Esophagus muscularis mucosa (tissue), 4 donors: ENCODE measurements at regions not wholly inside any gene's neighbourhood (a gene's known extent, or its start where the extent isn't known, plus 50 kb on each side); places are given as distances from the start of the nearest gene placed in this dataset.

Experiments used
- DNase-seq: peaks from one replicate; pipeline ENCODE4 v3.0.0-alpha.2; 2017; ENCODE audit errors: extremely low spot score
- H3K27ac ChIP-seq, 4 donors: fragments of 200-600 bp; sonication (generic); replicated peaks in 1 of 4; 1 replicate in 3 of 4; 2 replicates in 1 of 4; pipeline ENCODE4 v1.5.1; 2016 to 2019; ENCODE audit warnings: mild to moderate bottlenecking in 1 of 4
- H3K27me3 ChIP-seq, 4 donors: fragments of 200-600 bp; sonication (generic); one replicate each; pipeline versions ENCODE4 v1.5.1 to v1.6.0; 2016 to 2019
- H3K36me3 ChIP-seq, 4 donors: fragments of 200-600 bp; sonication (generic); one replicate each; pipeline ENCODE4 v1.5.1; 2016 to 2019
- H3K4me1 ChIP-seq, 4 donors: fragments of 200-600 bp; sonication (generic); one replicate each; pipeline ENCODE4 v1.5.1; 2016 to 2019
- H3K4me3 ChIP-seq, 4 donors: fragments of 200-600 bp; sonication (generic); 1 replicate in 2 of 4; 2 replicates in 2 of 4; pipeline ENCODE4 v1.5.1; 2016 to 2019; ENCODE audit warnings: mild to moderate bottlenecking in 4 of 4, moderate library complexity in 1 of 4
- H3K9me3 ChIP-seq, 4 donors: fragments of 200-600 bp; sonication (generic); 1 replicate in 3 of 4; 2 replicates in 1 of 4; pipeline ENCODE4 v1.5.1; 2016 to 2019
- EP300 ChIP-seq: sonication (generic); formaldehyde crosslinking; IDR thresholded peaks from one replicate; pipeline ENCODE4 v1.6.1; 2017; ENCODE audit warnings: antibody characterized with exemption
- POLR2A ChIP-seq: fragments of 450-650 bp; IDR thresholded peaks from one replicate; pipeline ENCODE4 v1.6.1; 2017; ENCODE audit warnings: antibody characterized with exemption, moderate library complexity, mild to moderate bottlenecking, low read depth
- POLR2AphosphoS5 ChIP-seq, 2 donors: sonication (generic); formaldehyde crosslinking; IDR thresholded peaks; one replicate each; pipeline ENCODE4 v1.6.1; 2017; ENCODE audit warnings: antibody characterized with exemption in 2 of 2
- WGBS: methylation state at CpG from one replicate; pipeline ENCODE4 v1.1.5; 2018; 5-methylcytosine and 5-hydroxymethylcytosine counted together
- intact Hi-C: fragments of 100-400 bp; cut with DNase I; formaldehyde crosslinking; loops from one replicate; pipeline ENCODE4 v1.15.1; 2023
- TF ChIP-seq, protein P1 (sequence below), 3 experiments: fragments of 200-600 bp in 2 of 3; fragments of 450-650 bp in 1 of 3; sonication (generic) in 2 of 3; IDR thresholded peaks; one replicate each; pipeline ENCODE4 v1.5.1; 2017 to 2019; ENCODE audit warnings: antibody characterized with exemption in 3 of 3, mild to moderate bottlenecking in 2 of 3, moderate library complexity in 1 of 3

DNA sequence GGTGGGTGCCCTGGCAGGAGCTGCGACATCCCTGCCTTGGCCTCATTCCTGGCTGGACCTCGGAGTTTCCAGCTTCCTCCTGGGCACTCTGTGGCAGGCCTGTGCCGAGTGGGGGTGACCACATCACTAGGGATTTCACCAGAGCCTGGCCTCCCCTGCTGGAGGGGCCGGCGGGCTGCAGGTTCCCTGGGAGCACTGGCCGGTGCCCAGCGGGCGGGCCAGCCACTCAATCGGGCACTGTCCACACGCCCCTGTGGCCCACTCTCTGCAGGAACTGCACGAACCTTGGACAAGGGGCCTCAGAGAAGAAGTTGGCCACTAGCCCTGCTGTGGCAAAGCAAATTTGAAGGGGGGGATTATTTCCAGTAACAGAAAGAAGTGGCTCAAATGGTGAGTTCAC, 110.7 kb upstream of the APCDD1 start:
- 83% methylated on average over 2 of the region's 11 CpGs for WGBS
- Histone ChIP-seq H3K27me3 (no peaks in the 10 kb centered on the region), H3K36me3 (no peaks in the 10 kb centered on the region), H3K4me1 (no peaks in the 10 kb centered on the region), H3K27ac (peak overlapping the region in 1 of 4 donors; percentile 45), H3K9me3 (no peaks in the 10 kb centered on the region), H3K4me3 (no peak overlapping the region)
- TF ChIP-seq EP300 (no peak), POLR2A (no peak), POLR2AphosphoS5 (IDR thresholded peaks at IDR 0.05) (no peak)
- TF ChIP-seq, protein P1, sequence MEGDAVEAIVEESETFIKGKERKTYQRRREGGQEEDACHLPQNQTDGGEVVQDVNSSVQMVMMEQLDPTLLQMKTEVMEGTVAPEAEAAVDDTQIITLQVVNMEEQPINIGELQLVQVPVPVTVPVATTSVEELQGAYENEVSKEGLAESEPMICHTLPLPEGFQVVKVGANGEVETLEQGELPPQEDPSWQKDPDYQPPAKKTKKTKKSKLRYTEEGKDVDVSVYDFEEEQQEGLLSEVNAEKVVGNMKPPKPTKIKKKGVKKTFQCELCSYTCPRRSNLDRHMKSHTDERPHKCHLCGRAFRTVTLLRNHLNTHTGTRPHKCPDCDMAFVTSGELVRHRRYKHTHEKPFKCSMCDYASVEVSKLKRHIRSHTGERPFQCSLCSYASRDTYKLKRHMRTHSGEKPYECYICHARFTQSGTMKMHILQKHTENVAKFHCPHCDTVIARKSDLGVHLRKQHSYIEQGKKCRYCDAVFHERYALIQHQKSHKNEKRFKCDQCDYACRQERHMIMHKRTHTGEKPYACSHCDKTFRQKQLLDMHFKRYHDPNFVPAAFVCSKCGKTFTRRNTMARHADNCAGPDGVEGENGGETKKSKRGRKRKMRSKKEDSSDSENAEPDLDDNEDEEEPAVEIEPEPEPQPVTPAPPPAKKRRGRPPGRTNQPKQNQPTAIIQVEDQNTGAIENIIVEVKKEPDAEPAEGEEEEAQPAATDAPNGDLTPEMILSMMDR (IDR thresholded peaks at IDR 0.05): no peak
- intact Hi-C loops: no loop called here
- DNase-seq: peak; percentile 79

- no peak for TF ChIP-seq POLR2A
- no peak for TF ChIP-seq POLR2AphosphoS5 (IDR thresholded peaks at IDR 0.05)
- peaks cover 0 to 6% (median 2%) of the 10 kb centered on the region in 4 donors for H3K4me1 ChIP-seq
- H3K27ac ChIP-seq: peak overlapping the region in 1 of 4 donors; percentile 3
- H3K36me3 ChIP-seq: no peaks in the 10 kb centered on the region
- peak; percentile 91 for DNase-seq
- H3K27me3 ChIP-seq: no peaks in the 10 kb centered on the region
- H3K4me3 ChIP-seq: no peak overlapping the region
- no peaks in the 10 kb centered on the region for H3K9me3 ChIP-seq
- 90% methylated on average over 11 of the region's 17 CpGs for WGBS
- intact Hi-C loops: no loop called here
These were observed 107.6 kb upstream of the APCDD1 start for GRCh38 chr18:10346749-10347415.

DNA sequence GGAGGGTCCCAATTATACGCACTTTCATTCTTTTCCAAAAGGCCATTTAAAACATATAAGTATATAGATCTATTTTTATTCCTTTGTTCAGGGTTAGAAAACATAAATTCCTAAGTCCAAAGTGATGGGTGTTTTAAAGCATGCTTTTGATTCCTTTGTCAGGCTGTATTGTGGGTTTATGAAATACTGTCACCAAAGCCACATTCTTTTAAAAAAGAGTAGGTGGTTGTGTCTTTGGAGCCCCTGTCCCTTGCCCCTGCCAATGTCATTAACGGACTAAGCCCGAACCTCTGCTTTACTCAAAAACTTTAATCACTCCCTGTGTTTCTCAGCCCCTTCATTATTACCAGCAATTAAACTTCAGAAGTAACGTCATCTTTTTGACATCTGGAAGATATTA, 104.9 kb upstream of the APCDD1 start:
- intact Hi-C loops: no loop called here
- Histone ChIP-seq H3K27ac (no peak overlapping the region), H3K27me3 (no peaks in the 10 kb centered on the region), H3K4me3 (no peak overlapping the region), H3K9me3 (no peaks in the 10 kb centered on the region), H3K36me3 (no peaks in the 10 kb centered on the region), H3K4me1 (peaks cover 17 to 33% (median 26%) of the 10 kb centered on the region in 4 donors)
- DNase-seq: no peak
- 89% methylated on average over 4 of the region's 4 CpGs for WGBS
- TF ChIP-seq POLR2AphosphoS5 (IDR thresholded peaks at IDR 0.05): no peak
- no peak for TF ChIP-seq EP300
- TF ChIP-seq, protein P1 (IDR thresholded peaks at IDR 0.05): no peak
- TF ChIP-seq POLR2A: no peak

DNA sequence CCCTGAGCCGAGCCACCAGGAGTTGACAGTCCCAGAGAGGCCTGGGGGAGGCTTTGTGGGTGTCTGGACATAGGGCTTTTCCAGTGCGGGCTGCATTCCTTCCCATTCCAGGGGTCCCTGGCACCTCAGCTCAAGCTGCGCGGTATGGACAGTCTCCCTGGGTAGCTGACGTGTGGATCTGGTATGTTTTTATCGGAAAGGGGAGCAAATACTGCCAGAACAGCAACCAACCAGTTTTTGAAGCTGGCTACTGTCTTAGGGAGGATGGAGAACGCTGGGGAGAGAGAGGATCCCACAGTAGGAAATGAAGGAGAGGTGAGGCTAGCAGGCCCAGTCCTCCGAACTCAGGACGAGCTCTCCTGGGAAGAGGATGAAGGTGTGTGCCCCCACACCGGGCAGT, 103.8 kb upstream of the APCDD1 start:
- WGBS: 89% methylated on average over 9 of the region's 10 CpGs
- intact Hi-C loops: loop anchor here (5.0 kb wide), 1 partner anchor 167 kb away; no protein-coding TSS in a partner anchor
- Histone ChIP-seq H3K4me1 (peaks cover 20 to 41% (median 29%) of the 10 kb centered on the region in 4 donors), H3K27me3 (no peaks in the 10 kb centered on the region), H3K36me3 (no peaks in the 10 kb centered on the region), H3K27ac (peak overlapping the region; percentile 20 to 40 (median 26)), H3K9me3 (no peaks in the 10 kb centered on the region), H3K4me3 (no peak overlapping the region)
- TF ChIP-seq, protein P1 (IDR thresholded peaks at IDR 0.05): no peak
- no peak for TF ChIP-seq EP300
- no peak for TF ChIP-seq POLR2AphosphoS5 (IDR thresholded peaks at IDR 0.05)
- no peak for TF ChIP-seq POLR2A
- DNase-seq: peak; percentile 60

GRCh38 chr18:10351219-10351818, 103.1 kb upstream of the APCDD1 start:
- peak; percentile 60 for DNase-seq
- Histone ChIP-seq H3K9me3 (no peaks in the 10 kb centered on the region), H3K4me1 (peaks cover 20 to 41% (median 29%) of the 10 kb centered on the region in 4 donors), H3K27ac (peak overlapping the region in 3 of 4 donors; percentile 28 to 50 (median 47)), H3K27me3 (no peaks in the 10 kb centered on the region), H3K36me3 (no peaks in the 10 kb centered on the region), H3K4me3 (no peak overlapping the region)
- WGBS: 95% methylated on average over 6 of the region's 6 CpGs
- intact Hi-C loops: loop anchor here (5.0 kb wide), 1 partner anchor 166 kb away; no protein-coding TSS in a partner anchor
- TF ChIP-seq POLR2AphosphoS5 (IDR thresholded peaks at IDR 0.05): peak in 1 of 2 donors; percentile 21
- no peak for TF ChIP-seq EP300
